OCI-LY7 (cell line): ENCODE measurements at regions not wholly inside any gene's neighbourhood (a gene's known extent, or its start where the extent isn't known, plus 50 kb on each side); places are given as distances from the start of the nearest gene placed in this dataset.

Experiments used
- EZH2phosphoT487 ChIP-seq: fragments of 200-600 bp; sonication (generic); IDR thresholded peaks from 2 replicates; pipeline ENCODE4 v1.6.1; 2018; ENCODE audit warnings: low read depth, borderline replicate concordance, mild to moderate bottlenecking, mixed run types, antibody characterized with exemption, low read length, moderate library complexity, mixed read lengths
- TF ChIP-seq, protein P1 (sequence below): fragments of 200-600 bp; sonication (generic); conservative IDR thresholded peaks from 2 replicates; pipeline ENCODE4 v1.5.1; 2014; ENCODE audit warnings: mild to moderate bottlenecking, antibody characterized with exemption, low read length, moderate library complexity, mixed read lengths

DNA sequence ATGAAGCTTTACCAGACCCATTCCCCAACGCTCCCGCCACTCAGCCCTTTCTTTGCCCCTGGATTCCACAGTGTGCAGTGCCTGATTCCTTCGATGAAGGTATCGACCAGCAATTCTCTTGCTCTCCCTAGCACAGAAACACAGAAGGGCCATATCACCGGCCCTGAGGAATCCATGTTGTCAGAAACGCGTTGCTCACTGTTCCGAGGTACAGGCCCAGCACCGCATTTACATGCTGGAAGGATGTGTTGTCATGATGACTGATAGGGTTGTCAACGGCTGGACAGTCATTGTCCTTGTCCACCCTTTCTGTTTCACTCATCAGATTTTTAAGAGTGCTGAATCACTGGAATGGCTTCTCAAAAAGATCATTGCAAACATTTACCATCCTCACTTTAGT, 57.2 kb upstream of the GPR6 start:
- TF ChIP-seq, protein P1, sequence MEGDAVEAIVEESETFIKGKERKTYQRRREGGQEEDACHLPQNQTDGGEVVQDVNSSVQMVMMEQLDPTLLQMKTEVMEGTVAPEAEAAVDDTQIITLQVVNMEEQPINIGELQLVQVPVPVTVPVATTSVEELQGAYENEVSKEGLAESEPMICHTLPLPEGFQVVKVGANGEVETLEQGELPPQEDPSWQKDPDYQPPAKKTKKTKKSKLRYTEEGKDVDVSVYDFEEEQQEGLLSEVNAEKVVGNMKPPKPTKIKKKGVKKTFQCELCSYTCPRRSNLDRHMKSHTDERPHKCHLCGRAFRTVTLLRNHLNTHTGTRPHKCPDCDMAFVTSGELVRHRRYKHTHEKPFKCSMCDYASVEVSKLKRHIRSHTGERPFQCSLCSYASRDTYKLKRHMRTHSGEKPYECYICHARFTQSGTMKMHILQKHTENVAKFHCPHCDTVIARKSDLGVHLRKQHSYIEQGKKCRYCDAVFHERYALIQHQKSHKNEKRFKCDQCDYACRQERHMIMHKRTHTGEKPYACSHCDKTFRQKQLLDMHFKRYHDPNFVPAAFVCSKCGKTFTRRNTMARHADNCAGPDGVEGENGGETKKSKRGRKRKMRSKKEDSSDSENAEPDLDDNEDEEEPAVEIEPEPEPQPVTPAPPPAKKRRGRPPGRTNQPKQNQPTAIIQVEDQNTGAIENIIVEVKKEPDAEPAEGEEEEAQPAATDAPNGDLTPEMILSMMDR, result no peak
- TF ChIP-seq EZH2phosphoT487, result no peak
